ENCODE measurements at regions not wholly inside any gene's neighbourhood (a gene's known extent, or its start where the extent isn't known, plus 50 kb on each side); places are given as distances from the start of the nearest gene placed in this dataset.

- intact Hi-C loops (cut with DNase I; ENCODE audit: low total_unique reads): no loop called here
- H3K4me3 ChIP-seq (ENCODE audit: low read depth, poor library complexity, severe bottlenecking): no peak overlapping the region
- DNase-seq (ENCODE audit: low spot score in 2 of 2): no peak
- TF ChIP-seq POLR2A (IDR thresholded peaks at IDR 0.05) (no peak), CTCF (IDR thresholded peaks at IDR 0.05) (no peak)
These were observed 624.8 kb upstream of the ADGRL3 start for GRCh38 chr4:60575336-60575735.

DNA sequence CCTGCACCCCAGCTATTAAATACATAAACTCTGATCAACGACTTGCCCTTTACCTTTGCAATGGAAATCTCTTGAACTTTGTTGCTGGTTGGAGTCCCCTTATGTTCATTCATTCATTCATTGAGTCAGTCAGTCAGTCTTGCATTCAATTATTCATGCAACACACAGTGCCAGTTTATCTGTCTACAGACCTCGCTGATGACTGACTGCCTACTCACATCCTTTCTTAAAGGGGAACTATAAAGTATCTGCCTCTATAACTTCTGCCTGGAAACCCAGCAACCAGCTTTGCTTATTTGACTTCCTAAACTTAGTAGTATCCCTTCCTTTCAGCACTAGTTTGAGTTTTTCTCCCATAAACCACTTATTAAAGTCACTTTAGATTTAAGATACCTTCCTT, 620.8 kb upstream of the ADGRL3 start:
- WGBS, 2 donors: 58 to 63% methylated on average over 2 of the region's 2 CpGs
- no peak overlapping the region for H3K4me3 ChIP-seq (ENCODE audit: low read depth, poor library complexity, severe bottlenecking)
- DNase-seq (ENCODE audit: low spot score in 2 of 2): no peak
- TF ChIP-seq CTCF (IDR thresholded peaks at IDR 0.05) (no peak), POLR2A (IDR thresholded peaks at IDR 0.05) (no peak)
- intact Hi-C loops (cut with DNase I; ENCODE audit: low total_unique reads): no loop called here

DNA sequence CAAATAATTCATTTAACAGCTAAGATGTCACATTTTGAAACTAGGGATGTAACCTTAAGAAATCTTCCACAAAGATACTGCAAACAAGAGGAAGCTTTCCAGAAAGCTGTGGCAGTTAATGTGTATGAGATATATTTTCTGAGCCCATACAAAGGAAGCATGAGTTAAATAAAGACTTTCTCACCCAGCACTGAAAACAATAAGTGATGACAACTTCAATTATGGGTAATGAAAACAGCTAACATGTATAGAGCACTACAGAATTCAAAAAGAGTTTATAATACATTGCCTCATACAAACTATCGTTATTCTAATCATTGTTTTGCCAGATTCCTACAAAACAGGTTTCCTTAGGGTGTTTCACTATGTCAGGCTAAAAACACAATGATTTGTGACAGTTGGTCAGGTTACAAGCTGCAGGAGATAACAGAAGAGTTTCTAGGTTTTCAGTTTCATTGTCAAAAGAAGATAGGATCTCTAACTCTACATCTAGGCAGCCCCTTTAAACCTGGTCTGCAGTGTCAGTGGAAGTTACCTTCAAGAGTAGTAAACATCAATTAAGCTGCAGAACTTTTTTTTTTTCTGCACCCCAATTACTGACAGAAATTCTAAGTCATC, 618.1 kb upstream of the ADGRL3 start:
- DNase-seq (ENCODE audit: low spot score in 2 of 2): no peak
- TF ChIP-seq POLR2A (IDR thresholded peaks at IDR 0.05) (no peak), CTCF (IDR thresholded peaks at IDR 0.05) (no peak)
- intact Hi-C loops (cut with DNase I; ENCODE audit: low total_unique reads): no loop called here
- 23 to 27% methylated on average over 1 of the region's 1 CpG for WGBS, 2 donors
- no peak overlapping the region for H3K4me3 ChIP-seq (ENCODE audit: low read depth, poor library complexity, severe bottlenecking)

DNA sequence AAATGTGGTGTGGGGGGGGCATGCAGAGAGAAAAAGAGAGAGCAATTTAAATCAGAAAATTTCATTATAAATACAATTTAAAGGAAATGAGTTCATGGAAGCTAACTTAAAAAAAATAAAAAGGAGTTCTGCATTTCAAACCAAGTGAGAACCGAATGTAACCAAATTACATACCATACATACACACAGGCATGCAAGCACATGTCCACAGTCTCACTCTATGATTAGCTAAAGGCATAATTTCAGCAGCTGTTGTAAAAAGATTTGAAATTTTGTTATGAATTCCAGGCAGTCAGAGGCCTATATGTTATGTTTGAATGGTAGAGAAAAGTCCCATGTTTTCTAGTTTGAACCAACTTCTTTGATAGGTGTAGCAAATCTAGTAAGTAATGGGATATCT, 611.6 kb upstream of the ADGRL3 start:
- DNase-seq (ENCODE audit: low spot score in 2 of 2): no peak
- intact Hi-C loops (cut with DNase I; ENCODE audit: low total_unique reads): no loop called here
- TF ChIP-seq CTCF (IDR thresholded peaks at IDR 0.05) (no peak), POLR2A (IDR thresholded peaks at IDR 0.05) (no peak)
- no peak overlapping the region for H3K4me3 ChIP-seq (ENCODE audit: low read depth, poor library complexity, severe bottlenecking)
- 44 to 48% methylated on average over 1 of the region's 1 CpG for WGBS, 2 donors

DNA sequence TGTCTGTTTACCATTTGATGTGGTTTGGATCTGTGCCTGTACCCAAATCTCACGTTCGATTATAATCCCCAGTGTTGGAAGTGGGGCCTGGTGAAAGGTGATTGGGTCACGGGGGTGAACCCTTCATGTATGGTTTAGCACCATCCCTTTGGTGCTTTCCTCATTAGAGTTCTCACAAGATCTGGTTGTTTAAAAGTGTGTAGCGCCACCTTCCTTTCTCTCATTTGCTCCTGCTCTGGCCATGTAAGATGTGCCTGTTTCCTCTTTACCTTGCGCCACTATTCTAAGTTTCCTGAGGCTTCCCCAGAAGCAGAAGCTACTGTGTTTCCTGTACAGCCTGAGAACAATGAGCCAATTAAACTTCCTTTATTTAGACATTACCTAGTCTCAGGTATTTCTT, 610.7 kb upstream of the ADGRL3 start:
- no peak for DNase-seq (ENCODE audit: low spot score in 2 of 2)
- no peak overlapping the region for H3K4me3 ChIP-seq (ENCODE audit: low read depth, poor library complexity, severe bottlenecking)
- intact Hi-C loops (cut with DNase I; ENCODE audit: low total_unique reads): no loop called here
- TF ChIP-seq CTCF (IDR thresholded peaks at IDR 0.05) (no peak), POLR2A (IDR thresholded peaks at IDR 0.05) (no peak)
- WGBS, 2 donors: 81 to 87% methylated on average over 5 of the region's 5 CpGs

DNA sequence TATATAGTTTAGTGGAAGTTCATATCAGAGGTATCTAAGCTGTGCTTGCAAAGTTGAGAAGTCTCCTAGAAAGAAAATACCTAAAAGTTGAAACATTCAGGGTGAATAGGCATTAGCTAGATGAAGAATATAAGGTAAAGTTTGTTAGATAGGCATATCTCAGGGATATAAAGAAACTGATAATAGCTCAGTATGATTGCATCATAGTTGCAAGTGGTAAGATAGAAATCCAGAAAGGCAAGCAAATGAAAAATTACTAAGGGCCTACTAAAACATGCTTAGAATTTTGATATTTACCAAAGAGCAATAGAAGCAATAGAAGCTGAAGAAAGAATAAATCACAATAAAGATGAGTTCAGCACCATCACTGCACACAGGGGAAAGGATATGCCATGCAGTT, 610.0 kb upstream of the ADGRL3 start:
- no peak for DNase-seq (ENCODE audit: low spot score in 2 of 2)
- no peak overlapping the region for H3K4me3 ChIP-seq (ENCODE audit: low read depth, poor library complexity, severe bottlenecking)
- intact Hi-C loops (cut with DNase I; ENCODE audit: low total_unique reads): no loop called here
- TF ChIP-seq POLR2A (IDR thresholded peaks at IDR 0.05): no peak
- TF ChIP-seq CTCF (IDR thresholded peaks at IDR 0.05): no peak

Data from lower leg skin (tissue), 4 donors.